HS-5 (cell line): ENCODE measurements at regions not wholly inside any gene's neighbourhood (a gene's known extent, or its start where the extent isn't known, plus 50 kb on each side); places are given as distances from the start of the nearest gene placed in this dataset.

ENCODE experiments used
- DNase-seq: peaks from one replicate; pipeline ENCODE4 v3.0.0-alpha.2; 2012; ENCODE audit warnings: low read depth

GRCh38 chr4:138964716-138965426, 50.7 kb upstream of the NOCT start:
- DNase-seq = no peak

GRCh38 chr4:138963412-138963811, 52.2 kb upstream of the NOCT start:
- DNase-seq = no peak

- no peak for DNase-seq
These were observed 53.9 kb upstream of the NOCT start for GRCh38 chr4:138961664-138962063.

GRCh38 chr4:138961129-138961528, 54.5 kb upstream of the NOCT start:
- DNase-seq = no peak

- DNase-seq = no peak
These were observed 55.3 kb upstream of the NOCT start for GRCh38 chr4:138960175-138960710.

- no peak for DNase-seq
These were observed 56.3 kb upstream of the NOCT start for GRCh38 chr4:138959097-138959815.

- no peak for DNase-seq
These were observed 57.1 kb upstream of the NOCT start for GRCh38 chr4:138958519-138958918.

GRCh38 chr4:138957302-138957701, 58.3 kb upstream of the NOCT start:
- DNase-seq = no peak

GRCh38 chr4:138954428-138954827, 61.2 kb upstream of the NOCT start:
- no peak for DNase-seq

- DNase-seq = peak; percentile 38
These were observed 61.6 kb upstream of the NOCT start for GRCh38 chr4:138953961-138954371.

- DNase-seq = no peak
These were observed 63.2 kb upstream of the NOCT start for GRCh38 chr4:138952411-138952810.

- DNase-seq = no peak
These were observed 63.8 kb upstream of the NOCT start for GRCh38 chr4:138951764-138952163.

- no peak for DNase-seq
These were observed 65.7 kb upstream of the NOCT start for GRCh38 chr4:138949866-138950265.

GRCh38 chr4:138948918-138949317, 66.7 kb upstream of the NOCT start:
- DNase-seq = no peak

- DNase-seq = no peak
These were observed 69.3 kb upstream of the NOCT start for GRCh38 chr4:138946306-138946705.

- no peak for DNase-seq
These were observed 69.7 kb upstream of the NOCT start for GRCh38 chr4:138945840-138946239.

GRCh38 chr4:138945401-138945800, 70.2 kb upstream of the NOCT start:
- no peak for DNase-seq

- no peak for DNase-seq
These were observed 71.7 kb upstream of the NOCT start for GRCh38 chr4:138943893-138944292.

GRCh38 chr4:138941037-138941436, 74.5 kb upstream of the NOCT start:
- DNase-seq = no peak

GRCh38 chr4:138939960-138940359, 75.6 kb upstream of the NOCT start:
- DNase-seq = no peak

- DNase-seq = no peak
These were observed 77.3 kb upstream of the NOCT start for GRCh38 chr4:138938366-138938690.

GRCh38 chr4:138935135-138935807, 80.3 kb upstream of the NOCT start:
- DNase-seq = no peak

GRCh38 chr4:138927072-138927471, 88.5 kb upstream of the NOCT start:
- no peak for DNase-seq
